ENCODE measurements at regions not wholly inside any gene's neighbourhood (a gene's known extent, or its start where the extent isn't known, plus 50 kb on each side); places are given as distances from the start of the nearest gene placed in this dataset.

DNA sequence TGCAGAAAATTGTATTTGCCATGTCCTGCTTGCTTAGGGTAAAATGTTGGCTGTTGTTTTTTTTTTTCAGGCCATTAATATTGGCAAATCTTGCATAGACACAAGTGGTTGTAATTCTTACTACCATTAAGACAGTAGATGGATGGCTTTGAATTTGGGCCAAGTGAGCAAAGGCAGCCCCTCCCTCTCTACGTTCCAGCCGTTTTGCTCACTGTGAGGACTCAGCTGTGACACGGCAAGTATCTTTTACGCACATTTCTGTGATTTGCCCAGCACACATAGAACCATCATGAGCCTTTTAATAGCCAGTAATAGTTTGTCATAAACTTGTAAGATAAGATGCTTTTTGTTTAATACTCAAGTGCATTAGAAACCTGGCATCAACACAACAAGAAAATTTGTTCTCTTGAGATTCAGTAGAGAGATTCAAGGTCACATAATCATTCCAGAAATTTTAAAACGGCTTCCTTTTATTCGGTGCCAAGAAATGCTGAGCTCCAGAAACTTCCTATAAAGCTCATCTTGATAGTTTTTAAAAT lies 205.2 kb upstream of the ADCY2 start:
- TF ChIP-seq, protein P1, sequence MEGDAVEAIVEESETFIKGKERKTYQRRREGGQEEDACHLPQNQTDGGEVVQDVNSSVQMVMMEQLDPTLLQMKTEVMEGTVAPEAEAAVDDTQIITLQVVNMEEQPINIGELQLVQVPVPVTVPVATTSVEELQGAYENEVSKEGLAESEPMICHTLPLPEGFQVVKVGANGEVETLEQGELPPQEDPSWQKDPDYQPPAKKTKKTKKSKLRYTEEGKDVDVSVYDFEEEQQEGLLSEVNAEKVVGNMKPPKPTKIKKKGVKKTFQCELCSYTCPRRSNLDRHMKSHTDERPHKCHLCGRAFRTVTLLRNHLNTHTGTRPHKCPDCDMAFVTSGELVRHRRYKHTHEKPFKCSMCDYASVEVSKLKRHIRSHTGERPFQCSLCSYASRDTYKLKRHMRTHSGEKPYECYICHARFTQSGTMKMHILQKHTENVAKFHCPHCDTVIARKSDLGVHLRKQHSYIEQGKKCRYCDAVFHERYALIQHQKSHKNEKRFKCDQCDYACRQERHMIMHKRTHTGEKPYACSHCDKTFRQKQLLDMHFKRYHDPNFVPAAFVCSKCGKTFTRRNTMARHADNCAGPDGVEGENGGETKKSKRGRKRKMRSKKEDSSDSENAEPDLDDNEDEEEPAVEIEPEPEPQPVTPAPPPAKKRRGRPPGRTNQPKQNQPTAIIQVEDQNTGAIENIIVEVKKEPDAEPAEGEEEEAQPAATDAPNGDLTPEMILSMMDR (IDR thresholded peaks at IDR 0.05) = no peak
- no peak for TF ChIP-seq POLR2A (IDR thresholded peaks at IDR 0.05)

Measured in esophagus squamous epithelium (tissue), 4 donors.